HG03280 (cell line): ENCODE measurements at regions not wholly inside any gene's neighbourhood (a gene's known extent, or its start where the extent isn't known, plus 50 kb on each side); places are given as distances from the start of the nearest gene placed in this dataset.

Experiments used
- ATAC-seq: cut with Tn5 transposase; IDR thresholded peaks from one replicate; pipeline ENCODE4 v1.9.1; 2021; ENCODE audit warnings: mild to moderate bottlenecking, moderate library complexity; ENCODE audit not compliant: unreplicated experiment

DNA sequence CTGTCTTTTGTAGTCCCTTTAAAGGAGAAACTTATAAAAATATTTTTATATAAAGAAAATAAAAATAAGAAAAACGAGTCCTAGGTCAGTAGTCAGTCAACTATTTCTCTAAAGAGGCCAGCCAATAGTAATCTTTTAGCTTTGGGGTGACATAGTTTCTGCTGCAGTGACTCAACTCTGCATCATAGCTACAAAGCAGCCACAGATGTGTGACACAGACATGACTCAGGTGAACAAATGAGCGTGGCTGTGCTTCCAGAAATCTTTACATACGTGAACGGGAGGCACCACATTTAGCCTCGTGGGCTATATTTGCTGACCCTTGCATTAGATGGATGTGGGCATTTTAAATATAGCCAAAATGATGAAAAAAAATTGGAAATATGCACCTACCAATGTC, 1862.5 kb upstream of the TENM3 start:
- no peak for ATAC-seq

DNA sequence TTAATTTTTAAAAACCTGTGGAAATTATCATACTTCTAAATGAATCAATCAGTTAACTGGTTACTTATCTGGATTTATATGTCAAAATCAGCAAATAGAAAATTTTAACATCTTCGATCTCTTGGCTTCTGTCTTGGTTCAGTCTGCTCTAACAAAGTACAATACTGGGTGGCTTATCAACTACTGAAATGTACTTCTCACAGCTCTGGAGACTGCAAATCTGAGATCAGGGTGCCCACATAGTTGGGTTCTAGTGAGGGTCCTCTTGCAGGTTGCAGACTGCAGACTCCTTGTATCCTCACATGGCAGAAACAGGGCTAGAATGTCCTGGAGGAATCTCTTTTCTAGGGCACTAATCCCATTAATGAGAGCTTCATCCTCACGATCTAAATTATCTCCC, 1851.6 kb upstream of the TENM3 start:
- ATAC-seq, result no peak

DNA sequence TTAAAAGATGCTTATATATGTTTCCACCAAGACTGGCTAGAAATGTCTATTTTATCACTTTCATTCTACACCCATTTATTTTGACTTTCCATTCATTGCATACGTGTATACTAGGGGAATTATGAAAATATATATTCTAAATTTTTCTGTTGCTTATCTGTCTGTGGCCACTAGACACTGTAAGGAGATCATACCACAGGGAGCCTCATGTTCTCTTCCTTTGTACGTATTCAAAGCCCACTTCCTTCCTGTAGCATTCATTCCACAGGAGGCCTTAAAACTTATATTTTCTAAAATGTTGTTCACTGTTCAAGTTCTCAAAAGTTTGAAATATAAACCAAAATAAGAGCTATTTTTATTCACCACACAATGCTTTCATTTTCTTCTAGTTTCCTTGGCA, 1848.9 kb upstream of the TENM3 start:
- no peak for ATAC-seq

DNA sequence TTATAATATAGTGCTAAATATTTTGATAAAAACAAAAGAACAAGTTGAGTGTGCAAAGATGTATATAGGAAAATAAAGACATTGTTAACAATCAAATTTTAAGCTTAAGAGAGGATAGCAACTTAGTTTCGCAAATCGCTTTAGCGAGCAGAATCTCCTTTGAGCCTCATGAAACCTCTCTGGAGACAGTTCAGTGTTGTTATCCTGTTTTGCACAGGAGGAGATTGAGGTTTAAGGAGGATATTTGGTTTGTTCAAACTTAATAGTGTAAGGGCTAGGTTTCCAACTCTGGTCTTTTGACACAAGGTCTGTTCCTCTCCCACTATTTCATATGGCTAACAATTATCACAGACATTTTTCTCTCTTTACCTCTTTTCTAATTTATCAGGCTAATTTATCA, 1848.5 kb upstream of the TENM3 start:
- no peak for ATAC-seq

DNA sequence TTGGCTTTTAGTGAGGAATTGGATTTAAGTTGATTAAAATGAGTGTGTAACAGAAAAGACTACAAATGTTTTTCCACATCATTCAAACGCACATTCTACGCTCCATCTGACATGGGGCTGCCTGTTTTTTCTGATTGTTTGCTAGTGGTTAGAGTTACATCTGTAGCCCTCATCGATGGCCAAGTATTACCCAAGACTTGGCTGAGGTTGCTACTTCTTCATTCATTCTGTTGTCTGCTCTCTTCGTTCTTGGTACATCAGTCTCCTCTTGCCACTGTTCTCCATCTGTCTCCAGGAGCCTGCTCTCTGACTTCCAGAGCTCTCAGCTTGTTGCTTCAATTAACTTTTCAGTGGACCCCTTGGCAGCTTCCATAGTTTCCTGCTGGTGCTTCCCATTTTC, 1844.6 kb upstream of the TENM3 start:
- ATAC-seq, result no peak

DNA sequence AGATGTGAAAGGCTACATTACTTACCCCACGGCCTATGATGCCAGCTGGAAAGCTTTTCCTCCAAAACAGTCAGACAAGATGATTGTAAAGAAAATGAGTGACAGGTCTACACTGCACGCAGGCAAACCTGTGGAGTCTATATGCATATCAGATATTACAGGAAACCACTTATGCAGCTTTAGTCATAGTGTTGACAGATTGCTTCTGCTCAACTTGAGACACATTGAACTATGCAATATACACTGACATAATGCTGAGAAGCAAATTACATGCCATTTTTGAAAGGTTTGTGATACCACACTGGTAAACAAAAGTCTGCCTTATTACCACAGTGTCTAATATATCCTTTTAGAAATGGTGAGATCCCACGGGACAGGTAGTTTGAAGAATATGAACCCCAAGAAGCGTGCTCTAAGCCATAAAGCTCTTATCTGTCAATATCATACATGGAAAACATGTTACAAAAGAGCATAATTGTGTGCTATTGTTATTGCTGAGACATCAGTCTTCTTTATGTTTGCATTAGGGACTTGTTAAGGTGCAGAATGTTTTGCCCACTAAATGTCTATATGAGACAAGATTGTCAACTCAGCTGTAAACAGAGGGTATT, 1835.8 kb upstream of the TENM3 start:
- no peak for ATAC-seq

DNA sequence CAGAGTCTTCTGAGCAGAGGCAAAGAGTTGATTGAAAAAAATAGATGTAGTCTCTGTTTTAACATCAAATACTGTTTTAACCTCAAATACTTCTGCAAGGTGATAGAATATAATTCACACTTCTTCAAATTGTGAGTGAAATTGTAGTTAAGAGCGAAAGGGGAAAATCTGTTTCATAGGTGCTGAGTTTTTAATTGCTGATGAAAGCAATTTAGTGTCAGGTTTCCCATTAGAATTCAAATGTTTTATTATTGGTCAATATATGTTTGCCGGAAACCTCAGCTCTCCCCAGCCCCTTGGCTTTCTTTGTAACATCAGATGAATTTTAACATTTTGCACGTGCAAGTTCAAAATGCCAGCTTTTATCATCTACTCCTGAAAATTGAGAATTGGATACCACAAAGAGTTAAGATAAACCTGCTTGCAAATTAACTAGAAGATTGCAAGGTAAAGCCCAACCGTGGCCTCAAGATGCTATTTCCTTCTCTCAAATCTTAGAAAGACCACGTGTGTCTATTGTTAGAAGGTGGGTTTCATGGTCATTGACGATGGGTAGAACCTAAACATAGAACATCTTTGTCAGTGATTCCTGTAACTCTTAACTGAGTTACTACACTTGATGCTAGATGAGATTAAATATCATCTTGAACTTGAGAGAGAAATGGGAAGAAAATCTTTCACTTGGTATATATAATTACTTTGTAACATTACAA, 1824.2 kb upstream of the TENM3 start:
- no peak for ATAC-seq

DNA sequence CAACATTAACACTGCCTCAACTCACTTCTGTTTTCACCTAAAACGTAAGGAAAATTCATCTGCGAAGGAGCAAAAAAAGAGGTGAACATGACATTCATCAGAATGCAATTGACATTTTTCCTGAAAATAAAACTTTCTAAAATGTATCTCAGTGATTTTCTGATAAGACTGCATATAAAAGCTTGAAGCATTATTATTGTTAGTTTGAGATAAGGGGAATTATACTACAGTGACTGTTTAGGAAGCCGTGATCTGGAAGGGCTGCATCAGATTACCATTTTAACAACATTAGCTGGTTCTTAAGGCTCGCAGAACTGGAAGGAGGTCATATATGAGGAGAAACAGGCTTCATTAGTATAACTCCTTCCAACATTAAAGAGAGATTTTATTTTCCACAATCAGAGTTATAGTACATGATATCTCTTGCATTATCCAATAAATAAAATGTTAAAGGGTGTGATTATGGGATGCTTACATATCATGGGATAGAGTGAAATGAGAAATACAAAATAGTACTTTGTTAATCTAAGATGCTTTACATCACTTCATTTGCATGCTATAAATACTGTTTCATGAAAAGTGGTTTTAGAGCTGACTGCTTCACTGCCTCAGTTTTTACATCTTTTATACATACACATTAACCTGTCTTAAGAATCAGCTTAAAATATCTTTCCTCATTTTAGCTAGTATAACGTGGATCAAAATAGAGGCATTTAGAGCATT, 1820.1 kb upstream of the TENM3 start:
- ATAC-seq, result no peak

DNA sequence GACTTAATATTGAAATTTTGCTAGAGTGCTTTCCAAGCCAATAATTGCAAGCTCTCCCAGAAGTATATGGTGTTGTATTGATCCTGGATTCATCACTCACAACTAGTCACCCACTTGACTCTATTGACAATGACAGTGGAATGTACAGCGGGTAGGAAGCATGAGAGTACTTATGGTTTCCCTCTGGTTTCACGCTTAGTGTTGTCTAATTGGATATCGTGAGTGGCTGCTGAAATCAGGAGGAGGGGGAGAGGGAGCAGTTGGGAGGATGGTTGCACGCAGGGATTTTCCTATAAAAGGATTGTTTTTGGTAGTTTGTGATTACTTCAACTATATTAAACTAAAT, 1819.5 kb upstream of the TENM3 start:
- ATAC-seq, result no peak

DNA sequence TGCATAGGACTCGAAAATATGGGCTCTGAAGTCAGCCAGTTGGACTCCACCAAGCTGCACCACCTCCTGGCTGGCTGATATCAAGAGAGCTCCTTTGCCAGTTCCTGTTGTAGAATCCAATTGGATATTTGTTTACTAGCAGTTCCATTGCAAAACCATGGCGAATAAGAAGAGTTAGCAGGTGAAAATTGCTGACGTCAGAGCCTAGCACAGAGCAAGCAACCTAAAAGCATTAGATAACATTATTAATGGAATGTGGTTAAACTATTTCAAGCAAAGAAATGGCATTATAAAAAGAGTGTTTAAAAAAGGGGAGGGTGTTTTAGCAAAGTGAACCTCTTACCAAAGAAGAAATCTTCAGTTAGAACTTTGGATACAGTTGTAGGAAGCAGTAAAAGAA, 1816.3 kb upstream of the TENM3 start:
- no peak for ATAC-seq

DNA sequence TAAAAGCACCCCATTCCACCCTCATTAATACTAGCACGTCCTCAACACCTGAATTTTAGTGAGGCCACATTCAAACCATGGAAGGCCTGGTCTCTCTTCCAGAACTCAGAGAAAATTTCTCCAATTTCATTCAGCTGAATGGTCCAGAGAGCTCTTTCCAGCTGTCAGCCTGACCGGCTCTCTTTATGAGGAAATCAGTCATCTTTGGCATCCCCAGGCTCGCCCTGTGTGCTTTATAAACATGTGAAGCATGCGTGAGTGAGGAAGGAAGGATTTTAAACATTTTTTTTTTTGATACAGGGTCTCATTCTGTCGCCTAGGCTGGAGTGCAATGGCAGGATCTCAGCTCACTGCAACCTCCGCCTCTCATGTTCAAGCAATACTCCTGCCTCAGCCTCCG, 1812.9 kb upstream of the TENM3 start:
- no peak for ATAC-seq

DNA sequence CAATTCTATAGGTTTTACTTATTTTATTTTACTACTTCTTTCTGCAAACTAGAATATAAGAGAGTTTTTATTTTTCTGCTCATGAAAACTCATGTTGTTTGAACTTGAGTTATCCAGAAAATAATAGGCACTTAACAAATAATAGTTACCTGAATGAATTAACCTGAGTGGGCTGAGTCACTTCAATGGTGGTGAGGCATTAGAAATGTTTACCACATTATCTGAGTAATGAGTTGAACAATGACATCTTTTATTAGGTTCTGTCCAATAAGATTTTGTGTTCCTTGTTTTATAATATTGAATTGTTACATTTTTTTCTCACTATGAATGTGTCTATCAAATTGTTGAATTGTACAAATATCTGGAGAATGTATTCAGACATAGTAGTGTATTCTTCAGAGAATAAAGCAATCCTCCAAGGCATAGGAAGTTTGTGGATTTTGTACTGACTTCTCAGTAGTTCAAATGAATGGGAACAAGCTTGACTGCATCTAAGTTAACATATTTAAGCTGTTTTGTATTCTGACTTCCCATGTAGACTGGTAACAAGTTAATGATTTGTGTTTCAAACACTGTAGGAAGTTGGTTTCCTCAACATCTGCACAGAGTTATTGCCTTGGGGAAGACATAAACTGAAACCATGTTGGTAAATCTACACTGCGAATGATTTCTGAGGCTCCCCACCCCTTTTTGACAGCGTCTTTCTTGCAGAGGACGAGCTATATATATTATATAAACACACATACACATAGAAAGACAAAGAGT, 1808.9 kb upstream of the TENM3 start:
- no peak for ATAC-seq

DNA sequence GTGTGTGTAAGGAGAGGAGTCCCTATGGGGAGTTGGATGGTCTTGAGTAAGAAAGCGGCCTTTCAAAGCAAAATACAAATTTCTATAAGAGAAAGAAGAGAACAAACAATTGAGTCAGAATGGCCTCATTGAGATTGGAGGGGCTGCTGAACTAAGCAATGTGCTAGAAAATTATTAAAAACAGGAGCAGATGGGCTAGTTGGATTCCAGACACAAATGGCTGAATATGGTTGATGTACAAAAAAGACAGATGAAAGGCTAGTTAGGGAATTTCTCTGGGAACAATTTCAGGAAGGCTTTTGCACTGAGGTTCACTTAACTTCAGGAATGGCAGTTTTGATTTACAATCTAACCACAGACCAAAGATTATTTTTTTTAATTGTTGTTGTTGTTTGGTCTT, 1806.8 kb upstream of the TENM3 start:
- ATAC-seq, result no peak

DNA sequence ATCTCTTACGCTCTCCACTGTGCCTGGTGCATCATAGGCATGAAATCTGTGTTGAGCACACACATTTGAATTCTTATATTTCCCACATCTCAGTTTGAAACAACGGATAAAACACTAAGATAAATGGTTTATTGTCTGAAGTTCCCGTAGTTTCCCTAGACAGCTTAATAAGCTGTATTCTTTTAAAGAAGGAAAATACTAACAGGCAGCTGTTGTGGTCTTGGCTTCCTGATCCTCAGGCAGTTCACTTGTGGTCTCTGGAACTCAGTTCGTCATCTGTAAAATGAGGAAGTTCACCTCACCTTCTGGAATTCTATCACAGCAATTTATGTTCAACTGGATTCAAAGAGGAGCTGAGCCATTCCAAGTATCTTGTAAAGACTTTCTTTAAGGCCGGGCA, 1805.6 kb upstream of the TENM3 start:
- ATAC-seq, result no peak

DNA sequence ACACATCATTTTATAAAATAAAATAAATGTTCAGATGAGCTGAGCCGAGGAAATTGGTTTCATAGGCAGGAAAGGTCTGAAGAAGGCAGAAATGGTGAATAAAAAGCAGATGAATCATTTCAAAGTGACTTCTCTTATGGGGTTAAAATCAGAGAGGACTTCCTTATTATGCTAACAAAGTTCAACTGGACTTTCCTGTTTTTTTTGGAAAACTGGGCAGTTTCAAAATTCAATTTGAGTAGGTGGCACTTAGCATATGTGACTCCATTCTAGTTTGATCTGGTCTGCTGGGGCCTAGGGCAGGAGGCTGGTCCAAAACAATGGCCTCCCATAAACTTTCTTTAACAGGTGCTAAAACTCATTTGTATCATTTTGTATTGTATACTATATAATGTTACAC, 1794.9 kb upstream of the TENM3 start:
- no peak for ATAC-seq

DNA sequence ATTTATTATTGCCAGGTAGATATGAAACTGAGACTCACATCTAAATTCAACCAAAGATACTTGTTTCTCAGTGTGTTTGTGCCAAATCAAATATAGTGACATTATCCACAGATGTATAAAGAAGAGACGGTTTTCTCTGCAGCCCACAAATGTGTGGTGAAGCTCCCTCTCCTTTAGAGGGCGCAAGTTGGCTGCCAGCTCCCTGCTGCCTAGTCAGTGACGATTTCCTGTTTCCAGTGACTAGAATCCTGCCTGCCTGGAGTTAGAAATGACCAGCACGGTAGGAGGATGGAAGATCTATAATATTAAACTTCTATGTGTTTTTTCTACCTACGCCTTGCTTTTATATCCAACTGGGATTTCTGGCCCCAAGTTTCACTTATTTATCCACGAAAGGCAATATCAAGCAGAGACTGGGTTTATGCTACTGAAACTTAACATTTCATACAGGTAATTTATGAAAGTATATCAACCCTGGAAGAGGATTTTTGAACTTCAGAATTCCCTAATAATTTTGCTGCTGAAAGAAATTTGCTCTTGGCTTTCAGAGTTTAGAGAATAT, 1793.7 kb upstream of the TENM3 start:
- ATAC-seq, result no peak

DNA sequence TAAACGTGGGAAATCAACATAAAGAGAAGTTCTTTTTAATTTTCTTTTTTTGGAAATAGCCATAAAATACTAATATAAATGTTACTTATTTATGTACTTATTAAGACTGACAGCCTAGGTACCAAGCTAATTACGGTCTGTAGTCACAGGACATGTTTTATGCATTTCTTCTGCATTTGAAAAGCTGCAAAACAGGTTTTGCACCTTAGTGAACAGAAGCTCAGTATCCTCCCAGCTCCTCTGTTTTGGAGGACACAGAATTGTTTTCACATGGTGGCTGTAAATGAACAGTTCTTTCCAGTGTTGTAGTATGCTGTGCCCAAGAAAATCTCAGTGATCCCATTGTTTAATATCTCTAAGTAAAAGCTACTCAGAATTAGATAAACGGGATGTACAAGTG, 1788.0 kb upstream of the TENM3 start:
- no peak for ATAC-seq

DNA sequence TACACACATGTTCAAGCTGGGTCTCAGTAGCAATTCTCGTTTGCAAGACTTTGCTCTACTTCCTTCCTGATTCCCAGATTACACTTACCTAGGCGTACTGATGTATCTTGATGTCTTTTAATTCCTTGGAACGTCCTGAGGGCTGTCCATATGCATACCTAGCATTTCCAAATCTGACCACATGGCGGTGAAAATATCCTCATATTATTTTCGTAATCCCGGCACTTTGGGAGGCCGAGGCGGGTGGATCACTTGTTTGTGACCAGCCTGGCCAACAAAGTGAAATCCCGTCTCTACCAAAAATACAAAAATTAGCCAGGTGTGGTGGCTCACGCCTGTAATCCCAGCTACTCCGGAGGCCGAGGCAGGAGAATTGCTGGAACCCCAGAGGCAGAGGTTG, 1786.3 kb upstream of the TENM3 start:
- ATAC-seq, result no peak

DNA sequence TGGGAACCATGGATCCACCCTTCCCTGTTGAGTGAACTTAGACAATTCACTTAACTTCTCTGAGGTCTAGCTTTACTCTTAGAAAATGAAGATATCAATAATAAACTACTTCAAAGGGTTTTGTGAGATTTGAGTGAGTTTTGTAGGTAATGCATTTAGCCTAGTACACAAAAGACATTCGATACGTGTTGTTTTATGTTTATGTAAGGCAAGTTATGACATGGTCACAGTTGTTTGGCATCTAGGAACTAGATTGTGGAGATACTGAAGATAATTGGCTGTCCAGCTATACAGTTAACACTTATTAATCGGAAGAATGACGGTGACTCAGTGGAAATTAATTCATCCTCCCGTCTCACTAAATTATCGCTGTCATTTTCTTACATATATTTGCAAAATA, 1781.1 kb upstream of the TENM3 start:
- ATAC-seq, result no peak

DNA sequence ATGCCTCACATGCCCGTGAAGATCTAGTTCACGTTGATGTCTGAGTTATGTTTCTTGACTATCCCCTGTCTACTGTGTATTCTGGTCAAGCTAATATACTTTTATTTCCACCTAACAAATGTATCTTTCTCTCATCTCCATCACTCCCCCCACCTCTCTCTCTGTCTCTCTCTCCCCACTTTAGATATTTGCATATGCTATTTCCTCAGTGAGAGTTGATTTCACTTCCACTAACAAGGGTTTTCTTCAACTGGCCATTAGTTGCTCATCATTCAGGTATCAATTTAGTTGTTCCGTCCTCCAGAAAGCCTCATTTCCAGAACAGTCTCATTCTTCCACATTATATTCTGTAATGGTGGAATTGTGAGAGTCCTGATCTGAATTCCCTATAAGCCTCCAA, 1777.8 kb upstream of the TENM3 start:
- ATAC-seq, result no peak

DNA sequence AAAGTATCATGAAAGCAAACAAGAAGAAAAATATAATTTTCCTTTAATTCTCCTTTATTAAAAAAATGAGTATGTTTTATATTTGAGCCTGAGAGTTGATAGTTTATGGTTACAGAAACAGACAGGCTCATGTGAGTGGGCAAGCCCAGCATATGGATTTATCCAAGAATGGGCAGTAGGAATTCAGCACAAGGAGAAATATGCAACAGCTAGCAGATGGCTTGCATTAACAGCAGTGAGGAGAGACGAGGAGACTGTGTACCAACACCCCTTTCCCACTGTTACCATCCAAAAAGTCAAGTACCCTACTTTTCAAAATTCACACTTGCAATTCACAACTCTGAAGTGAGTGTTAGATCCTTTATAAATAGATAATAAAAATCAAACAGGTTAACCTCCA, 1760.2 kb upstream of the TENM3 start:
- no peak for ATAC-seq
